Fibroblast of lung (primary cell): ENCODE measurements at regions not wholly inside any gene's neighbourhood (a gene's known extent, or its start where the extent isn't known, plus 50 kb on each side); places are given as distances from the start of the nearest gene placed in this dataset.

Experiments used
- DNase-seq, 2 donors: peaks; one replicate each; pipeline versions ENCODE4 v3.0.0 to v3.0.0-alpha.2; 2010; ENCODE audit warnings: low read depth in 2 of 2
- H2AFZ ChIP-seq: 2 replicates; pipeline ENCODE4 v1.5.1; 2012; ENCODE audit warnings: low read length, control low read depth, inconsistent platforms
- H3K27ac ChIP-seq: 2 replicates; pipeline ENCODE4 v1.5.1; 2011; ENCODE audit warnings: low read length, control low read depth; ENCODE audit not compliant: insufficient read depth
- H3K27me3 ChIP-seq: 2 replicates; pipeline ENCODE4 v1.5.1; 2011; ENCODE audit warnings: mild to moderate bottlenecking, low read length; ENCODE audit not compliant: control insufficient read depth, insufficient read depth
- H3K36me3 ChIP-seq: 2 replicates; pipeline ENCODE4 v1.5.1; 2011; ENCODE audit warnings: low read length; ENCODE audit not compliant: control insufficient read depth, insufficient read depth
- H3K4me1 ChIP-seq: 2 replicates; pipeline ENCODE4 v1.5.1; 2011; ENCODE audit warnings: low read length; ENCODE audit not compliant: control insufficient read depth, insufficient read depth; ENCODE audit errors: extremely low read depth
- H3K4me2 ChIP-seq: 2 replicates; pipeline ENCODE4 v1.5.1; 2011; ENCODE audit warnings: low read length, control low read depth; ENCODE audit not compliant: insufficient read depth; ENCODE audit errors: extremely low read depth
- H3K4me3 ChIP-seq, 4 experiments: fragments of 200-600 bp in 1 of 4; sonication (generic) in 1 of 4; replicated peaks in 1 of 4; 2 replicates each; pipeline ENCODE4 v1.5.1; 2011 to 2016; ENCODE audit warnings: low read length in 4 of 4, low read depth in 3 of 4, mild to moderate bottlenecking in 3 of 4, control low read depth in 2 of 4, inconsistent platforms in 1 of 4, mixed read lengths in 1 of 4; ENCODE audit not compliant: insufficient read depth in 1 of 4; ENCODE audit errors: control extremely low read depth in 1 of 4
- H3K79me2 ChIP-seq: 2 replicates; pipeline ENCODE4 v1.5.1; 2012; ENCODE audit warnings: mild to moderate bottlenecking, low read length, inconsistent platforms; ENCODE audit not compliant: control insufficient read depth, insufficient read depth
- H3K9ac ChIP-seq: 2 replicates; pipeline ENCODE4 v1.5.1; 2011; ENCODE audit warnings: mild to moderate bottlenecking, low read length, control low read depth; ENCODE audit not compliant: insufficient read depth
- H3K9me3 ChIP-seq: 2 replicates; pipeline ENCODE4 v1.5.1; 2012; ENCODE audit warnings: low read depth, low read length; ENCODE audit not compliant: control insufficient read depth, insufficient read depth
- H4K20me1 ChIP-seq: 2 replicates; pipeline ENCODE4 v1.5.1; 2011; ENCODE audit warnings: low read length; ENCODE audit not compliant: control insufficient read depth, insufficient read depth; ENCODE audit errors: extremely low read depth
- CTCF ChIP-seq, 2 donors: IDR thresholded peaks in 1 of 2; conservative IDR thresholded peaks in 1 of 2; 1 replicate in 1 of 2; 2 replicates in 1 of 2; pipeline ENCODE4 v1.5.1; 2011 to 2012; ENCODE audit warnings: low read length in 2 of 2, control low read depth in 1 of 2, inconsistent platforms in 1 of 2, low read depth in 1 of 2, mild to moderate bottlenecking in 1 of 2
- EZH2 ChIP-seq: IDR thresholded peaks from 2 replicates; pipeline ENCODE4 v1.5.1; 2012; ENCODE audit warnings: low read length, control low read depth, mild to moderate bottlenecking; ENCODE audit errors: missing control alignments

- no peak overlapping the region for H3K4me2 ChIP-seq
- no peak overlapping the region for H3K27ac ChIP-seq
- no peaks in the 10 kb centered on the region for H3K27me3 ChIP-seq
- no peaks in the 10 kb centered on the region for H4K20me1 ChIP-seq
- H3K79me2 ChIP-seq, result no peaks in the 10 kb centered on the region
- no peaks in the 10 kb centered on the region for H3K36me3 ChIP-seq
- TF ChIP-seq CTCF (conservative IDR thresholded peaks at IDR 0.05 in 1 of 2, IDR thresholded peaks at IDR 0.05 in 1 of 2; ENCODE audit: low read depth in 1 of 2, low read length in 2 of 2) (no peak), EZH2 (no peak)
- H3K4me3 ChIP-seq, result no peak overlapping the region
- DNase-seq, result no peak
- H3K4me1 ChIP-seq, result no peaks in the 10 kb centered on the region
- H3K9ac ChIP-seq, result no peak overlapping the region
- no peaks in the 10 kb centered on the region for H3K9me3 ChIP-seq
- H2AFZ ChIP-seq, result no peak overlapping the region
Observed at GRCh38 chr5:61788548-61788947, 456.5 kb downstream of the ZSWIM6 start.

- Histone ChIP-seq H3K79me2 (no peaks in the 10 kb centered on the region), H3K27ac (no peak overlapping the region), H3K4me3 (no peak overlapping the region), H3K27me3 (no peaks in the 10 kb centered on the region), H3K4me1 (no peaks in the 10 kb centered on the region), H3K36me3 (no peaks in the 10 kb centered on the region), H3K9ac (no peak overlapping the region), H4K20me1 (no peaks in the 10 kb centered on the region), H2AFZ (no peak overlapping the region), H3K9me3 (no peaks in the 10 kb centered on the region), H3K4me2 (no peak overlapping the region)
- TF ChIP-seq EZH2 (no peak), CTCF (conservative IDR thresholded peaks at IDR 0.05 in 1 of 2, IDR thresholded peaks at IDR 0.05 in 1 of 2; ENCODE audit: low read depth in 1 of 2, low read length in 2 of 2) (no peak)
- no peak for DNase-seq
Observed at GRCh38 chr5:61790007-61790406, 457.9 kb downstream of the ZSWIM6 start.

GRCh38 chr5:61790678-61791077 lies 458.6 kb downstream of the ZSWIM6 start:
- Histone ChIP-seq H3K4me3 (no peak overlapping the region), H3K27me3 (no peaks in the 10 kb centered on the region), H3K79me2 (no peaks in the 10 kb centered on the region), H3K27ac (no peak overlapping the region), H3K9ac (no peak overlapping the region), H3K4me2 (no peak overlapping the region), H3K36me3 (no peaks in the 10 kb centered on the region), H3K4me1 (no peaks in the 10 kb centered on the region), H3K9me3 (no peaks in the 10 kb centered on the region), H2AFZ (no peak overlapping the region), H4K20me1 (no peaks in the 10 kb centered on the region)
- TF ChIP-seq EZH2 (no peak), CTCF (conservative IDR thresholded peaks at IDR 0.05 in 1 of 2, IDR thresholded peaks at IDR 0.05 in 1 of 2; ENCODE audit: low read depth in 1 of 2, low read length in 2 of 2) (no peak)
- no peak for DNase-seq
